MM.1S (cell line): ENCODE measurements at regions not wholly inside any gene's neighbourhood (a gene's known extent, or its start where the extent isn't known, plus 50 kb on each side); places are given as distances from the start of the nearest gene placed in this dataset.

ENCODE experiments used
- CTCF ChIP-seq: fragments of 300-600 bp; sonication (generic); IDR thresholded peaks from 2 replicates; pipeline ENCODE4 v1.5.1; 2016; ENCODE audit warnings: antibody characterized with exemption, low read length, mixed read lengths
- EZH2 ChIP-seq: fragments of 300-600 bp; sonication (generic); optimal IDR thresholded peaks from 2 replicates; pipeline ENCODE3; 2017; ENCODE audit warnings: low read depth, mild to moderate bottlenecking, antibody characterized with exemption, low read length, mixed read lengths

- TF ChIP-seq CTCF = no peak
- no peak for TF ChIP-seq EZH2
Observed at GRCh38 chr2:163419000-163419830, 316.6 kb downstream of the FIGN start.
